Breast epithelium (tissue), 4 donors: ENCODE measurements at regions not wholly inside any gene's neighbourhood (a gene's known extent, or its start where the extent isn't known, plus 50 kb on each side); places are given as distances from the start of the nearest gene placed in this dataset.

Experiments
- DNase-seq, 2 donors: peaks; one replicate each; pipeline ENCODE4 v3.0.0-alpha.2; 2019; ENCODE audit warnings: low spot score in 2 of 2
- H3K27ac ChIP-seq, 2 donors: fragments of 200-600 bp; sonication (generic) in 1 of 2; one replicate each; pipeline ENCODE4 v1.5.1; 2016 to 2019; ENCODE audit warnings: mild to moderate bottlenecking in 1 of 2
- H3K27me3 ChIP-seq, 2 donors: fragments of 200-600 bp; sonication (generic) in 1 of 2; one replicate each; pipeline versions ENCODE4 v1.5.1 to v1.6.0; 2017 to 2019; ENCODE audit warnings: control low read depth in 1 of 2, mild to moderate bottlenecking in 1 of 2
- H3K36me3 ChIP-seq: fragments of 200-600 bp; one replicate; pipeline ENCODE4 v1.5.1; 2019
- H3K4me1 ChIP-seq, 2 donors: fragments of 200-600 bp; sonication (generic); one replicate each; pipeline ENCODE4 v1.5.1; 2016 to 2019; ENCODE audit warnings: control low read depth in 1 of 2
- H3K4me3 ChIP-seq, 3 donors: fragments of 200-600 bp; sonication (generic); 1 replicate in 2 of 3; 2 replicates in 1 of 3; pipeline ENCODE4 v1.5.1; 2016 to 2019; ENCODE audit warnings: mild to moderate bottlenecking in 3 of 3, moderate library complexity in 2 of 3
- H3K9me3 ChIP-seq, 2 donors: fragments of 200-600 bp; sonication (generic) in 1 of 2; one replicate each; pipeline ENCODE4 v1.5.1; 2016 to 2019; ENCODE audit warnings: control low read depth in 1 of 2
- POLR2A ChIP-seq: fragments of 450-650 bp; IDR thresholded peaks from one replicate; pipeline ENCODE4 v1.6.1; 2016; ENCODE audit warnings: antibody characterized with exemption, mild to moderate bottlenecking, moderate library complexity
- POLR2AphosphoS5 ChIP-seq, 3 donors: sonication (generic); formaldehyde crosslinking; IDR thresholded peaks; one replicate each; pipeline ENCODE4 v1.6.1; 2017; ENCODE audit warnings: antibody characterized with exemption in 3 of 3
- intact Hi-C: fragments of 100-400 bp; cut with DNase I; formaldehyde crosslinking; loops from one replicate; pipeline ENCODE4 v1.15.1; 2023; ENCODE audit warnings: low total_unique reads
- TF ChIP-seq, protein P1 (sequence below), 3 donors: fragments of 450-650 bp; IDR thresholded peaks; one replicate each; pipeline ENCODE4 v1.5.1; 2016 to 2017; ENCODE audit warnings: antibody characterized with exemption in 3 of 3, mild to moderate bottlenecking in 3 of 3, moderate library complexity in 3 of 3

DNA sequence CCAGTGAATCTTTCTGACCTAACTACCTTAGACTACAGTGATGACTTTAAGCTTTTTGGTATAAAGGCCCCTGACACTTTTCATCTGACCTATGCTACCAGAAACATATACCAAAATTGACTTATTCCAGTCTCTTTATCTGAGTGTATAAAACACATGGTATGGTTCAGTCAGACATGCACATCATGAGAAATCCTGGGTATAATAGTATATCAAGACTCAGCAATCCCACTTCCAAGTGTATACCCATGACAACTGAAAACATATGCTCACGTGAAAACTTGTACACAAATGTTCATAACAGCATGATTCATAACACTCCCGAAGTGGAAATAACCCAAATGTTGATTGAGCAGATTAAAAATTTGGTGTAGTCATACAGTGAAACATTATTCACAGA lies 70.0 kb upstream of the RPRM start:
- H3K27ac ChIP-seq, result no peak overlapping the region
- H3K4me1 ChIP-seq, result no peaks in the 10 kb centered on the region
- H3K4me3 ChIP-seq, result no peak overlapping the region
- DNase-seq, result no peak
- intact Hi-C loops, result no loop called here
- H3K36me3 ChIP-seq, result no peaks in the 10 kb centered on the region
- TF ChIP-seq POLR2A, result no peak
- TF ChIP-seq, protein P1, sequence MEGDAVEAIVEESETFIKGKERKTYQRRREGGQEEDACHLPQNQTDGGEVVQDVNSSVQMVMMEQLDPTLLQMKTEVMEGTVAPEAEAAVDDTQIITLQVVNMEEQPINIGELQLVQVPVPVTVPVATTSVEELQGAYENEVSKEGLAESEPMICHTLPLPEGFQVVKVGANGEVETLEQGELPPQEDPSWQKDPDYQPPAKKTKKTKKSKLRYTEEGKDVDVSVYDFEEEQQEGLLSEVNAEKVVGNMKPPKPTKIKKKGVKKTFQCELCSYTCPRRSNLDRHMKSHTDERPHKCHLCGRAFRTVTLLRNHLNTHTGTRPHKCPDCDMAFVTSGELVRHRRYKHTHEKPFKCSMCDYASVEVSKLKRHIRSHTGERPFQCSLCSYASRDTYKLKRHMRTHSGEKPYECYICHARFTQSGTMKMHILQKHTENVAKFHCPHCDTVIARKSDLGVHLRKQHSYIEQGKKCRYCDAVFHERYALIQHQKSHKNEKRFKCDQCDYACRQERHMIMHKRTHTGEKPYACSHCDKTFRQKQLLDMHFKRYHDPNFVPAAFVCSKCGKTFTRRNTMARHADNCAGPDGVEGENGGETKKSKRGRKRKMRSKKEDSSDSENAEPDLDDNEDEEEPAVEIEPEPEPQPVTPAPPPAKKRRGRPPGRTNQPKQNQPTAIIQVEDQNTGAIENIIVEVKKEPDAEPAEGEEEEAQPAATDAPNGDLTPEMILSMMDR (IDR thresholded peaks at IDR 0.05), result no peak
- no peak for TF ChIP-seq POLR2AphosphoS5 (IDR thresholded peaks at IDR 0.05)
- no peaks in the 10 kb centered on the region for H3K27me3 ChIP-seq
- no peaks in the 10 kb centered on the region for H3K9me3 ChIP-seq

DNA sequence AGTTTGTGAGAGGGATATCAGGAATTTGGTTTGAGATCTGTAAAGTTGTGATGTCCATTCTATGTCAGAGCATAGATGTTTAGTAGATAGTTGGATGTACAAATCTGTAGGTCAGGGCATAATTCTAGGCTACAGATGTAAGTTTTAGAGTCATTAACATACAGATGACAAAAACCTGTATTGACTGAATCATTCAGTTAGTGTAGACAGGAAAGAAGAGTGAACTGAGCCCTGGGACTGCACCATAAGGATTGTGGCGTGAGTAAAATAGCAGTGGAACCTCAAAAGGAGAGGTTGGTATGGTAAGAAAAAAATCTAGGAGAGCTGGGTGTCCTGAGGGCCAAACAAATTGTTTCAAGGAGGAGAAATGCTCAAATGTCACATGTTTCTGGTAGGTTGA lies 73.1 kb upstream of the RPRM start:
- TF ChIP-seq POLR2A (no peak), POLR2AphosphoS5 (IDR thresholded peaks at IDR 0.05) (no peak)
- TF ChIP-seq, protein P1 (IDR thresholded peaks at IDR 0.05), result no peak
- no peak for DNase-seq
- Histone ChIP-seq H3K4me1 (no peaks in the 10 kb centered on the region), H3K36me3 (no peaks in the 10 kb centered on the region), H3K27ac (no peak overlapping the region), H3K4me3 (no peak overlapping the region), H3K27me3 (no peaks in the 10 kb centered on the region), H3K9me3 (no peaks in the 10 kb centered on the region)
- intact Hi-C loops, result no loop called here

DNA sequence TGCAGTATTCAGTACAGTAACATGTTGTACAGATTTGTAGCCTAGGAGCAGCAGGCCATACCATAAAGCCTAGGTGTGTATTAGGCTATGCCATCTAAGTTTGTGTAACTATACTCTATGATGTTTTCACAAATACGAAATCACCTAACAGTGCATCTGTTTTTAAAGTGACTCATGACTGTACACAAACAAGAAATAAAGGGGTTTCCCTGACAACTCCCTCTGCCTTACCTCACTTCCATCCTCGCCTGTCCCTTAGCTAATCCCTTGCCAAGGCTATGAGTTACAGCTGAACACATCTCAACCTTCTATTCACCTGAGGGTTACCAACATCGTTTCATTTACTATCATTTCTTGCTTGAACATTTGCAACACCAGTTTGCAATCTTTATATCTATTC lies 78.6 kb upstream of the RPRM start:
- Histone ChIP-seq H3K27ac (no peak overlapping the region), H3K36me3 (no peaks in the 10 kb centered on the region), H3K4me3 (no peak overlapping the region), H3K9me3 (no peaks in the 10 kb centered on the region), H3K27me3 (no peaks in the 10 kb centered on the region), H3K4me1 (no peaks in the 10 kb centered on the region)
- no peak for DNase-seq
- intact Hi-C loops, result no loop called here
- no peak for TF ChIP-seq POLR2A

DNA sequence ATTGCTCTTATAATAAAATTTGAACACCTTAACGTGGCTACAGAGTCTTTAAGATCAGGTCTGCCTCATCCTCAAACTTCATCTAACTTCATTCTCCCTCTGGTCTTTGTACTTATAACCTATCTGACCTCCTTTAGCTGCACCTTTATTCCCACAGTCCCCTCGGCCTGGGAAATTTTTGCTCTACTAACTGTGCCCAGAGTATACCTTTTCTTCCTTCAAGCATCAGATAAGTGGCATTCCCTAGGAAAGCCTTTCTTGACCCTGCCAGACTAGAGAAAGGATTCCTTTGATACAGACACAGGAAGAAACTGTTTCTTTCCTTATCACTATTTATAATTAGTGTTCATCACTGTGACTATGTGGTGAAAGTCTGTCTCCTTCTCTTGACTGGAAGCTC lies 79.2 kb upstream of the RPRM start:
- no peak for DNase-seq
- Histone ChIP-seq H3K9me3 (no peaks in the 10 kb centered on the region), H3K4me1 (no peaks in the 10 kb centered on the region), H3K27me3 (no peaks in the 10 kb centered on the region), H3K4me3 (no peak overlapping the region), H3K36me3 (no peaks in the 10 kb centered on the region), H3K27ac (no peak overlapping the region)
- no peak for TF ChIP-seq POLR2A
- TF ChIP-seq POLR2AphosphoS5 (IDR thresholded peaks at IDR 0.05), result no peak
- TF ChIP-seq, protein P1 (IDR thresholded peaks at IDR 0.05), result no peak
- intact Hi-C loops, result no loop called here

DNA sequence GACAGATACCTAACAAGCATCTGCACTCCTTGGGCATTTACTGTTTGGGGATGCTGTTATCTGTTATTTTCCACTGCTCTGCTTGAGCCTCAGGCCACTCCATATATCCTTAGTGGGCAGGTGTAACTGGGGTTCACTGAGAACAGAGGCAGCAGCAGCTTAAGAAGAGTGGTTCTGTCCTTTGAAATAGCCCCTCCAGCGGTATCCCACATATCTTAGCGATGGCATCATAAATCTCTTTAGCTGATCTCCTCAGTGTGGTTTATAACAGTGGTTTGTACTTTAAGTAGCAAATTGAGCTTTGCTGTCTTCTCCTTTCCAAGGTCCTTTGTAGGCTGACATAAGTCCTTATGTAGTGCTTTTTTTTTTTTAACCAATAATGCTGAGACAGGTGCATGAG lies 79.7 kb upstream of the RPRM start:
- no peak for TF ChIP-seq POLR2AphosphoS5 (IDR thresholded peaks at IDR 0.05)
- TF ChIP-seq POLR2A, result no peak
- TF ChIP-seq, protein P1 (IDR thresholded peaks at IDR 0.05), result no peak
- H3K4me1 ChIP-seq, result no peaks in the 10 kb centered on the region
- H3K36me3 ChIP-seq, result no peaks in the 10 kb centered on the region
- no peak for DNase-seq
- intact Hi-C loops, result no loop called here
- no peak overlapping the region for H3K27ac ChIP-seq
- H3K9me3 ChIP-seq, result no peaks in the 10 kb centered on the region
- H3K4me3 ChIP-seq, result no peak overlapping the region
- no peaks in the 10 kb centered on the region for H3K27me3 ChIP-seq

DNA sequence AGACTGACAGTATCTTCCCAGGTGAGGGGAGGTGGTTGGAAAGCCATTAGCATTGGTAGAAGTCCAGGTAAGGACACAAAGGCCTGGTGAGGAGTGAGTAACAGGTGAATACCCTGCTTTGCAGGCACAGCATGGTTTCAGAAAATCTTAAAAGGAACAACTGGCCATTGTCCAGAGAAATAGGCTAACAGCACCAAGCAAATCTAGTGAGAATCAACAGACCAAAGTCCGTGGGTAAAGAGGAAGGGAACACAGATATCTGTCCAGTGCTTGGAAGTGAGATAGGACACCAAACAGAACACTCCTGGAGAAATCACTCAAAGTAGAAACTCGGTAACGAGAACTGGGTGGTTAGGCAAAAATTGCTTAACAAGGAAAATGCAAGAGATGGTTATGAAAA lies 88.8 kb upstream of the RPRM start:
- H3K27me3 ChIP-seq, result no peaks in the 10 kb centered on the region
- intact Hi-C loops, result no loop called here
- TF ChIP-seq POLR2AphosphoS5 (IDR thresholded peaks at IDR 0.05) (no peak), POLR2A (no peak)
- TF ChIP-seq, protein P1 (IDR thresholded peaks at IDR 0.05), result no peak
- H3K36me3 ChIP-seq, result no peaks in the 10 kb centered on the region
- no peaks in the 10 kb centered on the region for H3K4me1 ChIP-seq
- DNase-seq, result no peak
- no peak overlapping the region for H3K4me3 ChIP-seq
- H3K27ac ChIP-seq, result no peak overlapping the region
- H3K9me3 ChIP-seq, result no peaks in the 10 kb centered on the region
